Osteocyte (in vitro differentiated cells): ENCODE measurements at regions not wholly inside any gene's neighbourhood (a gene's known extent, or its start where the extent isn't known, plus 50 kb on each side); places are given as distances from the start of the nearest gene placed in this dataset.

Experiments used
- DNase-seq: peaks from one replicate; pipeline ENCODE4 v3.0.0; 2021; ENCODE audit warnings: mixed read lengths; ENCODE audit not compliant: unreplicated experiment; ENCODE audit errors: extremely low spot score
- H3K27ac Mint-ChIP-seq: one replicate; pipeline ENCODE4 v1.8.0; 2021; ENCODE audit warnings: mild to moderate bottlenecking, mixed read lengths; ENCODE audit not compliant: unreplicated experiment
- H3K27me3 Mint-ChIP-seq: one replicate; pipeline ENCODE4 v1.8.0; 2021; ENCODE audit warnings: mixed read lengths; ENCODE audit not compliant: unreplicated experiment
- H3K36me3 Mint-ChIP-seq: one replicate; pipeline ENCODE4 v1.8.0; 2021; ENCODE audit warnings: mixed read lengths; ENCODE audit not compliant: unreplicated experiment
- H3K4me1 Mint-ChIP-seq: one replicate; pipeline ENCODE4 v1.8.0; 2021; ENCODE audit warnings: mixed read lengths; ENCODE audit not compliant: unreplicated experiment
- H3K4me3 Mint-ChIP-seq: one replicate; pipeline ENCODE4 v1.8.0; 2021; ENCODE audit warnings: mild to moderate bottlenecking, moderate library complexity, mixed read lengths; ENCODE audit not compliant: unreplicated experiment
- H3K9me3 Mint-ChIP-seq: one replicate; pipeline ENCODE4 v1.8.0; 2021; ENCODE audit warnings: mixed read lengths; ENCODE audit not compliant: unreplicated experiment
- TF ChIP-seq, protein P1 (sequence below): fragments of 200-600 bp; sonication (generic); IDR thresholded peaks from 2 replicates; pipeline ENCODE4 v1.5.0; 2021; ENCODE audit warnings: antibody characterized with exemption, mild to moderate bottlenecking, moderate library complexity

DNA sequence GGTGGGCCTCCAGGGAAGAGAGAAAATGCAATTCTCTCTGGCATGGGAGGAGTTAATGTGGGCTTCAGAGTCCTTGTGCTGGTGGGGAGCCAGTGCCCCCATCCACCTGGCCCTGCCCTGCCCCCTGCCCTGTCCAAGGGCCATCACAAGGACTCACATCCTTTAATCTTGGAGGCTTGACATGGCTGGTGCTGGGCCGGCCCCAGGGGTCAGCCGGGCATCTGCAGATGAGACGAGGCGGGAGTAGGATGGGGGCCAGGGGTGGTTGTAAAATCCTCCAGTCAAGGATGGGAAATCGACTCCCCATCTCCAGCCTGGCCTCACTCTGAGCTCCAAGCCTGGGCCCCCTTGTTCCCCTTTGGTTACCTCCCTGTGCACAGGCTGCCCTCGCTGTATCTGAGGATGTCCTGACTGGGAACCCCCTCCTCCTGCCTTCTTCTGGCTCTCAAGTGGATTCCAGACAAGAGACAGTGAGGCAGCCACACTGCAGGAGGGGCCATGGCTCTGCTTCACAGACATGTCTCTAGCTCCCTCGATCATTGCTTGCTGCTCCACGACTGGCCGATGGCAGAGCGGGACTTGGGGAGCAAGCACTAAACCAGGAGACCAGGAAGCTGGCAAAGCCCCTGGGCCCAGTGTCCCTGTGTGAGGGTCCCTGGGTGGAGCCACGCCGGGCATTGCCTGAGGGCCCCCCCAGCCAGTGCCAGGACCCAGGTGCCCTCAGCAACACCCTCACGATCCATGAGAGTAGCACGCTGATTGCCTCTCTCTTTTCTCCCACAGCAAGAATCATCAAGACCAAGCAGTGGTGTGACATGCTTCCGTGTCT lies 1120.5 kb downstream of the BRD1 start:
- DNase-seq: no peak
- no peaks in the 10 kb centered on the region for H3K4me1 Mint-ChIP-seq
- H3K4me3 Mint-ChIP-seq: no peak overlapping the region
- no peaks in the 10 kb centered on the region for H3K27me3 Mint-ChIP-seq
- H3K27ac Mint-ChIP-seq: no peak overlapping the region
- TF ChIP-seq, protein P1, sequence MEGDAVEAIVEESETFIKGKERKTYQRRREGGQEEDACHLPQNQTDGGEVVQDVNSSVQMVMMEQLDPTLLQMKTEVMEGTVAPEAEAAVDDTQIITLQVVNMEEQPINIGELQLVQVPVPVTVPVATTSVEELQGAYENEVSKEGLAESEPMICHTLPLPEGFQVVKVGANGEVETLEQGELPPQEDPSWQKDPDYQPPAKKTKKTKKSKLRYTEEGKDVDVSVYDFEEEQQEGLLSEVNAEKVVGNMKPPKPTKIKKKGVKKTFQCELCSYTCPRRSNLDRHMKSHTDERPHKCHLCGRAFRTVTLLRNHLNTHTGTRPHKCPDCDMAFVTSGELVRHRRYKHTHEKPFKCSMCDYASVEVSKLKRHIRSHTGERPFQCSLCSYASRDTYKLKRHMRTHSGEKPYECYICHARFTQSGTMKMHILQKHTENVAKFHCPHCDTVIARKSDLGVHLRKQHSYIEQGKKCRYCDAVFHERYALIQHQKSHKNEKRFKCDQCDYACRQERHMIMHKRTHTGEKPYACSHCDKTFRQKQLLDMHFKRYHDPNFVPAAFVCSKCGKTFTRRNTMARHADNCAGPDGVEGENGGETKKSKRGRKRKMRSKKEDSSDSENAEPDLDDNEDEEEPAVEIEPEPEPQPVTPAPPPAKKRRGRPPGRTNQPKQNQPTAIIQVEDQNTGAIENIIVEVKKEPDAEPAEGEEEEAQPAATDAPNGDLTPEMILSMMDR: no peak
- H3K36me3 Mint-ChIP-seq: no peaks in the 10 kb centered on the region
- H3K9me3 Mint-ChIP-seq: no peaks in the 10 kb centered on the region

DNA sequence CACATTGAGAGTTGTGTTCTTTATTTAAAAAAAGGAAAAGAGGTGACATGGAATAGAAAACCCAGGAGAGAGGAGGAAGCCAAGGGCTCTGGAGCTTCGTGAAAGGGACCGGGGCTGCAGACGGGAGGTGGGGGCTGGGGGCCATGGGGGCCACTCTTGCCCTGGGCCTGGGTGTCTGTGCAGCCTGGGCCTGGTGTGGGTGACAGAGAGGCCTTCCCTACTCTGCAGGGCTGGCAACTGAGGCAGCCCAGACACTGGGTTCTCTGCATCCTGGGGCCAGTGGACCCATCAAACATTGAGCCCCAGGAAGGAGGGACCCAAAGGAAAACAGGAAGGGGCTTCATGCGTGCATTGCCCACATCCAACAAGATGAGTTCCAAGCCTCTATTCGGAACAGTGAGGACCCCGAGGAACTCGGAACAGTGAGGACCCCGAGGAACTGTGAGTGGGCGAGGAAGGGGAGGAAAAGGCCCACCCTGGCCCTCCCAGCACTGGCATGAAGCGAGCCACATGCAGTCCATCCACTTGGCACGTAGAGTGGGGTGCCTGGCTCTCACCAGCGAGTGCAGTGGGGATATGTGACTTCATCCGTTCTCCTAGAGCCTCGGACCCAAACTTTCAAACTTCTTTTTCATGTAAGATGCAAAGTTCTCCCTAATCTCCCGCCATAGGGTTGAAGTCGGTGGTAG lies 1121.6 kb downstream of the BRD1 start:
- Mint-ChIP-seq H3K4me3 (no peak overlapping the region), H3K4me1 (no peaks in the 10 kb centered on the region), H3K9me3 (no peaks in the 10 kb centered on the region), H3K27me3 (no peaks in the 10 kb centered on the region), H3K36me3 (no peaks in the 10 kb centered on the region), H3K27ac (no peak overlapping the region)
- no peak for DNase-seq
- TF ChIP-seq, protein P1: no peak

DNA sequence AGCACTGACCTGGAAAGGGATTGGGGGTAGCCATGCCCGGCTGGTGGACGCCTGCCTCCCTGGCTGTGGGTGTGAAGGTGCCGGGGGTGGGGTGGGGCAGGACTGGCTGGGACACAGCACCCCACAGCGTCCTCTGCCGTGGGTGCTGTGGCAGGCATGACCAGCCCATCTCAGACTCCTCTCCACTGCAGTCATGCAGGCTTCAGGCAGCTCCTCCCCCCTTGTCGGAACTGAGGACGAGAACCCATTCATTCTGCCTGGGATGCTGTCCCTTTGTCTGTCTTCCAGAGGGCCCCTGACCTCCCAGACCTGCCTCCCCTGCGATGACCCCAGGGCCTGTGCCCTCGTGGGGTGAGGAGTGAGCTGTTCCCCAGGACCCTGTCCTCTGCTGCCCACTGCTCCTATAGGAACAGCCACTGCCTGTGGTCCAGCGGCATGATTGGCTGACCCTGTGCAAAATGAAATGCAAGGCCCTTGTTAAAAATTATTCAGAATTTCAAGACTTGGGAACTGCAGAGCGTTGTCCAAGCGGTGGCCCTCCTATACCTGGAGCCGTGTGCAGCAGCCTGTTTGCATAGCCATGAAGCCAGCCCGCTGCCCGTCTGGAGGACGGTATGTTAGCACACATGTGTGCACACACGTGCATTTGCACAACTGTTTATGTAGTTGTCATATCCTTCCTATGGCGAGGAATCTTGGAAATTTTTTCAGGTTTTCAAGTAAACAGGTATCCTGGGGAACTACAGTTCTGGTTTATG lies 1122.3 kb downstream of the BRD1 start:
- TF ChIP-seq, protein P1: no peak
- Mint-ChIP-seq H3K4me3 (no peak overlapping the region), H3K36me3 (no peaks in the 10 kb centered on the region), H3K27me3 (no peaks in the 10 kb centered on the region), H3K9me3 (no peaks in the 10 kb centered on the region), H3K4me1 (no peaks in the 10 kb centered on the region), H3K27ac (no peak overlapping the region)
- DNase-seq: no peak

DNA sequence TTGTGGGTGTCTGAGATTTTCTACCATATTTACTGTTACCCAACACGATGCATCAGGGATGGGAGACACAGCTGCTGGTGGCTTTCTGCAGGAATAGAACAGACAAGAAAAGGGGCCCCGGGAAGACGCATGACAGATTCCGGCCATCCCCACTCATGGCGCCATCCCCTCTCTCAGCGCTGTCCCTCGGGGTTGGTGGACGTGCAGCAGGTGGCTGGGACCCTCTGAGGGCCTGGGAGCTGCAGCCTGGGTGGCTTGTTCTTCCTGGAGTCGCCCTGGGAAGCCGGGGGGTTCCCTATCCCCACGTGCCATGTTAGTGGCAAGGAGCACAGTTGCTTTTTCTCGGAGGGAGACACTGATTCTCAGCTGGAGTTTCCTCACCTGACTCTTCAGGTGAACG lies 1123.3 kb downstream of the BRD1 start:
- H3K9me3 Mint-ChIP-seq: no peaks in the 10 kb centered on the region
- no peak overlapping the region for H3K27ac Mint-ChIP-seq
- TF ChIP-seq, protein P1: no peak
- H3K4me1 Mint-ChIP-seq: no peaks in the 10 kb centered on the region
- no peaks in the 10 kb centered on the region for H3K27me3 Mint-ChIP-seq
- H3K36me3 Mint-ChIP-seq: no peaks in the 10 kb centered on the region
- no peak for DNase-seq
- H3K4me3 Mint-ChIP-seq: no peak overlapping the region
